GM13976 (cell line): ENCODE measurements at regions not wholly inside any gene's neighbourhood (a gene's known extent, or its start where the extent isn't known, plus 50 kb on each side); places are given as distances from the start of the nearest gene placed in this dataset.

Experiments
- DNase-seq: peaks from one replicate; pipeline ENCODE4 v3.0.0; 2012; ENCODE audit warnings: low spot score
- CTCF ChIP-seq: IDR thresholded peaks from 2 replicates; pipeline ENCODE4 v1.5.1; 2012; ENCODE audit warnings: borderline replicate concordance, mild to moderate bottlenecking; ENCODE audit not compliant: insufficient read depth; ENCODE audit errors: extremely low read depth, missing control alignments, control extremely low read depth
- in situ Hi-C: fragments of 300-500 bp; cut with MboI; formaldehyde crosslinking; loops from one replicate; pipeline ENCODE4 v1.12.0; 2022; ENCODE audit warnings: low sequenced_read_pairs, mixed read lengths, inconsistent platforms; ENCODE audit not compliant: unreplicated experiment

- in situ Hi-C loops: no loop called here
- DNase-seq: no peak
- TF ChIP-seq CTCF: no peak
Measured at GRCh38 chr6:23447731-23448130, 678.3 kb upstream of the NRSN1 start.

GRCh38 chr6:23448281-23448680 is 677.7 kb upstream of the NRSN1 start:
- DNase-seq: no peak
- in situ Hi-C loops: no loop called here
- TF ChIP-seq CTCF: no peak

DNA sequence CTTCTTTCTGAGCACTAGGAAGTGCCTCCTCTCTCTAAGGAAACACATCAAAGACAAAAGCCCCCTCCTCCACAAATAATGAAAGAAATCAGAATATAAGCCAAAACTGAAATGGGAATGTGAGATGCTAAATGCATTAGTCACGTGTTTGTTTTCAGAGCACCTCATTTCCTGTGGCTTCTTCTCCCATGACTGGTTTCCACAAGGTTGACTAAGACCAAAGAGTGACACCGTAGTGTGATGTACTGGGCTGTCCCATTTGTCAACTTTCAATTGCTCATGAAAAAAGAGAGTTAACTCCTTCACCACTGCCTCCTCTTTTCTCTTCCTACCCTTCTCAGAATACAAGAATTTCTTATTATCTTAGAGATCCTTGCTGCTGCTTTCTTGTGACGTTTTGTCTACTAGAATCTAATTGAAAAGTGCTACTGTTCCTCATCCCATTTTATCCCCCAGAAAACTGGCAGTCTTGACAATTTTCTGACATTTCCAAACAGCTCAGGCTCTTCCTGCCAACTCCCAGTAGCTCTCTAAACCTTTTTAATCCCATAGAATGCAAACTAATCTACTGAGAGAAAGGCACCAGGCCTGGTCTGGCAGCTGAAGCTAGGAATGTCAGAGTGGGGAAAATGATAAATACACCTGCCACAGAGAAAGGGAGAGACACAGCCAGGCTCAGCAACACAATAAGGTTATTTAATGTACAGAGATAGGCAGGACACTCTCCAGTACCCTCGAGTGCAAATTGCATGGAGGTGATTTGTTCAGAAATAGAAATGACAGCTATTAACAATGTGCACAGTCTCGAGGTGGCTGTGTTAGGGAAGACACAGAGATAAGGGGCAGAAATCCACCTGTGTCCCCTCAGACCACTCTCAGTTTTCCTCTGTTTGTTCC is 671.7 kb upstream of the NRSN1 start:
- in situ Hi-C loops: no loop called here
- DNase-seq: no peak
- TF ChIP-seq CTCF: no peak

GRCh38 chr6:23455754-23456153 is 670.3 kb upstream of the NRSN1 start:
- in situ Hi-C loops: no loop called here

GRCh38 chr6:23456396-23456795 is 669.6 kb upstream of the NRSN1 start:
- TF ChIP-seq CTCF: no peak
- no peak for DNase-seq
- in situ Hi-C loops: no loop called here

More at GRCh38 chr6:23455754-23456153, 670.3 kb upstream of the NRSN1 start:
- no peak for DNase-seq
- TF ChIP-seq CTCF: no peak

- no peak for DNase-seq
- TF ChIP-seq CTCF: no peak
- in situ Hi-C loops: no loop called here
Measured at GRCh38 chr6:23457321-23457720, 668.7 kb upstream of the NRSN1 start.
